B cell (primary cell): ENCODE measurements at regions not wholly inside any gene's neighbourhood (a gene's known extent, or its start where the extent isn't known, plus 50 kb on each side); places are given as distances from the start of the nearest gene placed in this dataset.

Source experiments
- ATAC-seq: fragments of 200-7000 bp; cut with Tn5 transposase; one replicate; pipeline ENCODE4 v1.10.0; 2021; ENCODE audit warnings: low read depth, mild to moderate bottlenecking, moderate number of reproducible peaks, moderate library complexity
- CTCF ChIA-PET: fragments of 350-600 bp; sonication (Branson Sonifier 250); formaldehyde crosslinking; loops from one replicate; lab custom pipeline; 2021; ENCODE audit warnings: antibody characterized with exemption, inconsistent platforms; lab: Charles Lee
- POLR2A ChIA-PET: fragments of 350-600 bp; sonication (Branson Sonifier 250); formaldehyde crosslinking; loops from one replicate; lab custom pipeline; 2021; ENCODE audit warnings: antibody characterized with exemption; lab: Charles Lee
- DNase-seq: peaks from one replicate; pipeline ENCODE4 v3.0.0; 2013
- H2AFZ ChIP-seq: 2 replicates; pipeline ENCODE4 v1.6.1; 2012; ENCODE audit warnings: mild to moderate bottlenecking, low read depth, low read length; ENCODE audit not compliant: insufficient read depth, poor library complexity, severe bottlenecking
- H3K27ac ChIP-seq, 2 donors: 1 replicate in 1 of 2; 2 replicates in 1 of 2; pipeline ENCODE4 v1.5.1; 2012 to 2013; ENCODE audit warnings: low read length in 2 of 2, mild to moderate bottlenecking in 2 of 2, moderate library complexity in 1 of 2
- H3K27me3 ChIP-seq, 4 experiments: fragments of 200-600 bp in 1 of 4; sonication (generic) in 1 of 4; replicated peaks in 1 of 4; 1 replicate in 2 of 4; 2 replicates in 2 of 4; pipeline versions ENCODE4 v1.6.1 to v1.7.0; 2013 to 2016; ENCODE audit warnings: low read length in 3 of 4, mild to moderate bottlenecking in 2 of 4, mixed read lengths in 1 of 4, moderate library complexity in 1 of 4; ENCODE audit not compliant: insufficient read depth in 4 of 4, control insufficient read depth in 3 of 4; ENCODE audit errors: control extremely low read depth in 1 of 4
- H3K36me3 ChIP-seq, 2 experiments: replicated peaks in 1 of 2; 1 replicate in 1 of 2; 2 replicates in 1 of 2; pipeline versions ENCODE4 v1.6.1 to v1.7.1; 2013; ENCODE audit warnings: low read length in 1 of 2; ENCODE audit not compliant: insufficient read depth in 2 of 2, control insufficient read depth in 1 of 2; ENCODE audit errors: control extremely low read depth in 1 of 2, extremely low read depth in 1 of 2
- H3K4me1 ChIP-seq, 2 donors: fragments of 200-600 bp in 1 of 2; sonication (generic) in 1 of 2; 1 replicate in 1 of 2; 2 replicates in 1 of 2; pipeline versions ENCODE4 v1.5.1 to v1.6.1; 2013 to 2017; ENCODE audit warnings: low read length in 2 of 2; ENCODE audit not compliant: control insufficient read depth in 2 of 2, insufficient read depth in 2 of 2
- H3K4me2 ChIP-seq: replicated peaks from 2 replicates; pipeline ENCODE3; 2012; ENCODE audit warnings: mild to moderate bottlenecking, low read depth, low read length; ENCODE audit not compliant: poor library complexity, severe bottlenecking
- H3K4me3 ChIP-seq, 5 experiments: fragments of 200-600 bp in 1 of 5; sonication (generic) in 1 of 5; 1 replicate in 3 of 5; 2 replicates in 2 of 5; pipeline versions ENCODE4 v1.5.1 to v1.7.0; 2011 to 2016; ENCODE audit warnings: low read length in 4 of 5, mild to moderate bottlenecking in 4 of 5, low read depth in 2 of 5, control low read depth in 1 of 5, moderate library complexity in 1 of 5; ENCODE audit not compliant: insufficient read depth in 1 of 5; ENCODE audit errors: control extremely low read depth in 1 of 5, extremely low read depth in 1 of 5
- H3K79me2 ChIP-seq: fragments of 200-600 bp; sonication (generic); one replicate; pipeline ENCODE4 v1.6.0; 2016; ENCODE audit warnings: low read length; ENCODE audit not compliant: control insufficient read depth, insufficient read depth
- H3K9ac ChIP-seq: fragments of 200-600 bp; sonication (generic); 2 replicates; pipeline ENCODE4 v1.6.1; 2017; ENCODE audit warnings: mild to moderate bottlenecking, low read length, moderate library complexity
- H3K9me3 ChIP-seq, 3 donors: one replicate each; pipeline versions ENCODE4 v1.6.1 to v1.7.1; 2013; ENCODE audit warnings: low read length in 2 of 3; ENCODE audit not compliant: control insufficient read depth in 2 of 3, insufficient read depth in 1 of 3; ENCODE audit errors: control extremely low read depth in 1 of 3
- H4K20me1 ChIP-seq: 2 replicates; pipeline ENCODE4 v1.6.0; 2012; ENCODE audit warnings: mild to moderate bottlenecking, low read length; ENCODE audit not compliant: insufficient read depth, control insufficient read depth, poor library complexity, severe bottlenecking
- H3K27ac Mint-ChIP-seq: one replicate; pipeline ENCODE4 v1.8.0; 2021; ENCODE audit warnings: mixed read lengths
- H3K27me3 Mint-ChIP-seq: one replicate; pipeline ENCODE4 v1.8.0; 2021; ENCODE audit warnings: mixed read lengths
- H3K4me1 Mint-ChIP-seq: one replicate; pipeline ENCODE4 v1.8.0; 2021; ENCODE audit warnings: mixed read lengths
- H3K4me3 Mint-ChIP-seq: one replicate; pipeline ENCODE4 v1.8.0; 2021; ENCODE audit warnings: mixed read lengths
- H3K9me3 Mint-ChIP-seq: one replicate; pipeline ENCODE4 v1.8.0; 2022; ENCODE audit warnings: mixed read lengths; ENCODE audit not compliant: insufficient read depth
- EZH2 ChIP-seq: IDR thresholded peaks from 2 replicates; pipeline ENCODE4 v1.6.1; 2012; ENCODE audit warnings: borderline replicate concordance, low read depth, mild to moderate bottlenecking, moderate library complexity, low read length; ENCODE audit not compliant: insufficient read depth, poor library complexity, severe bottlenecking
- WGBS: methylation state at CpG from one replicate; pipeline ENCODE4 v1.1.5; 2013; ENCODE audit warnings: missing lambda C conversion rate; ENCODE audit not compliant: insufficient coverage; 5-methylcytosine and 5-hydroxymethylcytosine counted together
- intact Hi-C: fragments of 100-400 bp; cut with micrococcal nuclease; formaldehyde crosslinking; loops from one replicate; pipeline ENCODE4 v1.10.0; 2022
- TF ChIP-seq, protein P1 (sequence below): fragments of 200-600 bp; IDR thresholded peaks from one replicate; pipeline ENCODE4 v1.8.0; 2022; ENCODE audit warnings: antibody characterized with exemption, mild to moderate bottlenecking

DNA sequence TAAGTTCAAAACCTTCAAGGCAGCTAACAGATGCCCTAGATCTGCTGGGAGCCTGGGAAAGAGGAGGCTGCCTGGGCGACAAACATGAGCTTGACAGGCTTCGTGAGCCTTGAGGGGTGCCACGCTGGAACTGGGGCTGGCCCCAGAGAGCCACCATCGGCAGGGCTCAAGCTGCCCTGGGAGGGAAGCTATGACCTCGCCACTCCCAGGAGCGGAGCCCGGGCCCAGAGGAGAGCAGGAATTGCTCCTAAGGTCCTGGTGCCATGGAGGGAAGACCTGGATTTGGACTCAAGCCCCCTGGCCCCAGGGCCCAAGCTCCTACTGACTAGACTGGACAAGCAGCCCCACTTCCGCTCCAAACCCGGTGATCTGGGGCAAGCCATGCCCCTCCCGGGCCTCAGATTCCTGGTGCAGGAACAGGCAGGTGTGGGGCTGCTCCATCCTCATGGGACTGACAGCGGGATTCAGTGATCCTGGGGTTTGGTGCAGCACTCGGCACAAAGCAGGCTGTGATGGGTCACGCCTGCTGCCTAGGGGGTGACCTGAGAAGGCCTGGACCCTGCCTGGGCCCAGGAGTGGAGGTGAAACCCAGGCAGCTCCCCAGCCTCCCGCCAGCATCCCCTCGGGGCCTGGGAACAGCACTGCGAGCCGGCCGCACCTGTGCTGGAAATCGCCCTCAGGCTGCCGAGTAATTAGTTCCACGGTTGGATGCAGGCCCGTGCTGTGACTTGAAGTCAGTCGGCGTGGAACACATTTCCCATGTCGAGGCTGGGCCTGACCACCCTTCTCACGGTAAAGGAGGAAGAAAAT, 246.9 kb downstream of the NDUFA10 start:
- no peaks in the 10 kb centered on the region for H3K79me2 ChIP-seq
- H3K4me2 ChIP-seq, result no peak overlapping the region
- intact Hi-C loops, result no loop called here
- ATAC-seq (no peak), DNase-seq (no peak)
- Mint-ChIP-seq H3K27me3 (peaks cover 24% of the 10 kb centered on the region), H3K27ac (no peak overlapping the region), H3K4me1 (peaks cover 2% of the 10 kb centered on the region), H3K4me3 (no peak overlapping the region), H3K9me3 (no peaks in the 10 kb centered on the region)
- H4K20me1 ChIP-seq, result no peaks in the 10 kb centered on the region
- peaks cover 0 to 6% (median 0%) of the 10 kb centered on the region in 4 experiments for H3K27me3 ChIP-seq
- no peak overlapping the region for H3K9ac ChIP-seq
- H3K4me1 ChIP-seq, result no peaks in the 10 kb centered on the region
- no peak for TF ChIP-seq EZH2
- TF ChIP-seq, protein P1, sequence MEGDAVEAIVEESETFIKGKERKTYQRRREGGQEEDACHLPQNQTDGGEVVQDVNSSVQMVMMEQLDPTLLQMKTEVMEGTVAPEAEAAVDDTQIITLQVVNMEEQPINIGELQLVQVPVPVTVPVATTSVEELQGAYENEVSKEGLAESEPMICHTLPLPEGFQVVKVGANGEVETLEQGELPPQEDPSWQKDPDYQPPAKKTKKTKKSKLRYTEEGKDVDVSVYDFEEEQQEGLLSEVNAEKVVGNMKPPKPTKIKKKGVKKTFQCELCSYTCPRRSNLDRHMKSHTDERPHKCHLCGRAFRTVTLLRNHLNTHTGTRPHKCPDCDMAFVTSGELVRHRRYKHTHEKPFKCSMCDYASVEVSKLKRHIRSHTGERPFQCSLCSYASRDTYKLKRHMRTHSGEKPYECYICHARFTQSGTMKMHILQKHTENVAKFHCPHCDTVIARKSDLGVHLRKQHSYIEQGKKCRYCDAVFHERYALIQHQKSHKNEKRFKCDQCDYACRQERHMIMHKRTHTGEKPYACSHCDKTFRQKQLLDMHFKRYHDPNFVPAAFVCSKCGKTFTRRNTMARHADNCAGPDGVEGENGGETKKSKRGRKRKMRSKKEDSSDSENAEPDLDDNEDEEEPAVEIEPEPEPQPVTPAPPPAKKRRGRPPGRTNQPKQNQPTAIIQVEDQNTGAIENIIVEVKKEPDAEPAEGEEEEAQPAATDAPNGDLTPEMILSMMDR, result no peak
- CTCF ChIA-PET, result no interaction called here
- H2AFZ ChIP-seq, result no peak overlapping the region
- H3K36me3 ChIP-seq, result no peaks in the 10 kb centered on the region
- WGBS, result 92% methylated on average over 26 of the region's 26 CpGs
- H3K9me3 ChIP-seq, result peaks cover 0 to 23% (median 0%) of the 10 kb centered on the region in 3 donors
- no peak overlapping the region for H3K4me3 ChIP-seq
- no peak overlapping the region for H3K27ac ChIP-seq
- POLR2A ChIA-PET, result no interaction called here

DNA sequence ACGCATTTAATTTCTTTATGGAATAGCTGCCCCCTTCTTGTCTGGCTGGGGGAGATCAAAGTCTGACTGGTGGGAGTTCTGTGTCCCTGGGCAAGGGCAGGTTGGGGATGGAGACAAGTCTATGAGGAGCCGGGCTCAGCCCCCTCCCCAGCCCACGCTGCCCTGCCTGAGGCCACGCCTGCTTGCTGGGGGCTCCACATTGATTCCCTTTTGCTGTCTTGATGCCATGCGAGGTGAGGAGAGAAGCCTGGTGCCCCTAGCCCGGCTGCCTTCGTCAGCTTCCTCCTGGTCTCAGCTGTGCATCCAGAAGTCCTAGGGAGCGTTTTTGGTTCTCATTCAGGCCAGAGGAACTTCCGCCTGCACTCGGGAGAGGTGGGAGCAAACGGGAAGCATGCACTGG, 247.9 kb downstream of the NDUFA10 start:
- Histone ChIP-seq H2AFZ (no peak overlapping the region), H3K9ac (no peak overlapping the region), H3K4me2 (no peak overlapping the region), H4K20me1 (no peaks in the 10 kb centered on the region), H3K79me2 (no peaks in the 10 kb centered on the region), H3K27me3 (peaks cover 0 to 6% (median 0%) of the 10 kb centered on the region in 4 experiments), H3K36me3 (no peaks in the 10 kb centered on the region), H3K9me3 (peaks cover 0 to 30% (median 0%) of the 10 kb centered on the region in 3 donors), H3K4me1 (no peaks in the 10 kb centered on the region), H3K4me3 (no peak overlapping the region), H3K27ac (no peak overlapping the region)
- ATAC-seq (no peak), DNase-seq (no peak)
- intact Hi-C loops, result no loop called here
- Mint-ChIP-seq H3K4me3 (no peak overlapping the region), H3K4me1 (peaks cover 2% of the 10 kb centered on the region), H3K9me3 (no peaks in the 10 kb centered on the region), H3K27me3 (peaks cover 24% of the 10 kb centered on the region), H3K27ac (no peak overlapping the region)
- ChIA-PET POLR2A (no interaction called here), CTCF (no interaction called here)
- no peak for TF ChIP-seq EZH2
- WGBS, result 91% methylated on average over 11 of the region's 11 CpGs
